Cardiac muscle cell (in vitro differentiated cells and primary cell): ENCODE measurements at regions not wholly inside any gene's neighbourhood (a gene's known extent, or its start where the extent isn't known, plus 50 kb on each side); places are given as distances from the start of the nearest gene placed in this dataset.

Experiments used
- DNase-seq, 2 donors: peaks; one replicate each; pipeline versions ENCODE4 v3.0.0 to v3.0.0-alpha.2; 2010 to 2017; ENCODE audit warnings: low read depth in 1 of 2, low spot score in 1 of 2
- H3K27ac ChIP-seq: fragments of 200-600 bp; sonication (generic); 2 replicates; pipeline ENCODE4 v1.5.1; 2016
- H3K27me3 ChIP-seq: fragments of 200-600 bp; sonication (generic); 2 replicates; pipeline ENCODE4 v1.6.0; 2016; ENCODE audit warnings: control low read depth
- H3K36me3 ChIP-seq: fragments of 200-600 bp; sonication (generic); 2 replicates; pipeline ENCODE4 v1.5.1; 2016; ENCODE audit warnings: control low read depth
- H3K4me1 ChIP-seq: fragments of 200-600 bp; sonication (generic); 2 replicates; pipeline ENCODE4 v1.8.1; 2017; ENCODE audit warnings: low read depth, mild to moderate bottlenecking, mixed run types
- H3K4me3 ChIP-seq: fragments of 200-600 bp; sonication (generic); 2 replicates; pipeline ENCODE4 v1.5.1; 2016; ENCODE audit warnings: mild to moderate bottlenecking
- H3K9me3 ChIP-seq: fragments of 200-600 bp; sonication (generic); 2 replicates; pipeline ENCODE4 v1.5.1; 2017; ENCODE audit warnings: low read depth, mild to moderate bottlenecking, control low read depth
- TF ChIP-seq, protein P1 (sequence below): IDR thresholded peaks from 2 replicates; pipeline ENCODE4 v1.5.1; 2012; ENCODE audit warnings: low read depth, mild to moderate bottlenecking, low read length

DNA sequence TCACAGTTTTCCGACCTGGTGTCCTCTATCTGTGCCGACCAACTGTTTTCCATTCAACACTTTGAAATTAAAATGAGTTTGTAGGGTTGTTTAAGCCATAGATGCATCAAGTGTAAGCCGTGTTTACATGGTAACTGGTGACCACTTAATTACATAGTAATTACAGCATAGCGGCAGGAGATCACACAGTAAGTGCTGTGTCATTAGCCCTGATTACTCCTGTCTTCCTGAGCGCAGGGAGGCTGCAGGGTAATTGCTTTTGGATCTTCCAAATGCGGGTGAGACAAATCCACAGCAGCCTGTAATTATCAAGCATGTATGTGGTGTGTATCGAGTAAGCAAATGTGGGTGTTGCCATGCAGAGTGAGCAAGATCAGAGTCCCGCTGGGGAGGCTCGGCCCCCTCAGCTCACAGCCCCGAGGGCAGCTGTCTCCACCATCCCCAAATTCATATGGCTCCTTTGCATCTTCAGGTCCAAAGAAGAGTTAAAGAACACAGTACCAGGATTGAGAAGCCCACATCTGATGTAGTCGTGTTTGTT lies 71.5 kb upstream of the HDAC4 start:
- no peak for DNase-seq
- TF ChIP-seq, protein P1, sequence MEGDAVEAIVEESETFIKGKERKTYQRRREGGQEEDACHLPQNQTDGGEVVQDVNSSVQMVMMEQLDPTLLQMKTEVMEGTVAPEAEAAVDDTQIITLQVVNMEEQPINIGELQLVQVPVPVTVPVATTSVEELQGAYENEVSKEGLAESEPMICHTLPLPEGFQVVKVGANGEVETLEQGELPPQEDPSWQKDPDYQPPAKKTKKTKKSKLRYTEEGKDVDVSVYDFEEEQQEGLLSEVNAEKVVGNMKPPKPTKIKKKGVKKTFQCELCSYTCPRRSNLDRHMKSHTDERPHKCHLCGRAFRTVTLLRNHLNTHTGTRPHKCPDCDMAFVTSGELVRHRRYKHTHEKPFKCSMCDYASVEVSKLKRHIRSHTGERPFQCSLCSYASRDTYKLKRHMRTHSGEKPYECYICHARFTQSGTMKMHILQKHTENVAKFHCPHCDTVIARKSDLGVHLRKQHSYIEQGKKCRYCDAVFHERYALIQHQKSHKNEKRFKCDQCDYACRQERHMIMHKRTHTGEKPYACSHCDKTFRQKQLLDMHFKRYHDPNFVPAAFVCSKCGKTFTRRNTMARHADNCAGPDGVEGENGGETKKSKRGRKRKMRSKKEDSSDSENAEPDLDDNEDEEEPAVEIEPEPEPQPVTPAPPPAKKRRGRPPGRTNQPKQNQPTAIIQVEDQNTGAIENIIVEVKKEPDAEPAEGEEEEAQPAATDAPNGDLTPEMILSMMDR: no peak
- H3K9me3 ChIP-seq: no peaks in the 10 kb centered on the region
- no peak overlapping the region for H3K27ac ChIP-seq
- no peaks in the 10 kb centered on the region for H3K36me3 ChIP-seq
- no peaks in the 10 kb centered on the region for H3K27me3 ChIP-seq
- H3K4me3 ChIP-seq: no peak overlapping the region
- no peaks in the 10 kb centered on the region for H3K4me1 ChIP-seq

DNA sequence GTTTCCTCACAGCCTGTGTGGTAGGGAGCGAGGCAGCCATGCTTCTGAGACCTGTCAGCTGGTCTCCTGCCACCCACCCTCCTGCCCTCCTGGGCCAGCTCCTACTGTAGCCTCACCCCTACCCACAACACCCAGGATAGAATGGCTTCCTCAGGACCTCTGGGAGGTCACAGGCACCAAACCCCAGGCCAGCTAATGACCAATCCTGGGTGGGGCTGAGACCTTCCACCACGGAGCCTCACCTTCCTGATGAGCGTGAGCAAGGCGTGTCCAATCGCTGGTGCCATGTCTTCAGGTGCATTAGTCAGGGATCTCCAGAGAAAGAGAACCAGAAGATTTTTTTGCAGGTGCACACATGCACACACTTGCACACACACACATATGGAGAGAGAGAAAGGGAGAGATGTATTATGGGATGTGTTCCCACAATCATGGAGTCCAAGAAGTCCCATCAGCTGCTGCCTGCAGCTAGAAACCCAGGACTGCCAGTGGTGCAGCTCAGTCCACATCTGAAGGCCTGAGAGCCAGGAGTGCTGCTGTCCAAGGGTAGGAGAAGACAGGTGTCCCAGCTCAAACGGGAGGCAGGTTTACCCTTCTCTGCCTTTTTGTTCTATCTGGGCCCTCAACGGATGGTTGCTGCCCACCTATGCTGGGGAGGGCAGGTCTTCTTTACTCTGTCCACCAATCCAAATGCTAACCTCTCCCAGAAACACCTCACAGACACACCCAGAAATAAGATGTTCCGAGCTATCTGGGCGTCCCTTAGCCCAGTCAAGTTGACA lies 70.4 kb upstream of the HDAC4 start:
- Histone ChIP-seq H3K4me3 (no peak overlapping the region), H3K9me3 (no peaks in the 10 kb centered on the region), H3K4me1 (no peaks in the 10 kb centered on the region), H3K36me3 (no peaks in the 10 kb centered on the region), H3K27ac (no peak overlapping the region), H3K27me3 (no peaks in the 10 kb centered on the region)
- TF ChIP-seq, protein P1: no peak
- no peak for DNase-seq

DNA sequence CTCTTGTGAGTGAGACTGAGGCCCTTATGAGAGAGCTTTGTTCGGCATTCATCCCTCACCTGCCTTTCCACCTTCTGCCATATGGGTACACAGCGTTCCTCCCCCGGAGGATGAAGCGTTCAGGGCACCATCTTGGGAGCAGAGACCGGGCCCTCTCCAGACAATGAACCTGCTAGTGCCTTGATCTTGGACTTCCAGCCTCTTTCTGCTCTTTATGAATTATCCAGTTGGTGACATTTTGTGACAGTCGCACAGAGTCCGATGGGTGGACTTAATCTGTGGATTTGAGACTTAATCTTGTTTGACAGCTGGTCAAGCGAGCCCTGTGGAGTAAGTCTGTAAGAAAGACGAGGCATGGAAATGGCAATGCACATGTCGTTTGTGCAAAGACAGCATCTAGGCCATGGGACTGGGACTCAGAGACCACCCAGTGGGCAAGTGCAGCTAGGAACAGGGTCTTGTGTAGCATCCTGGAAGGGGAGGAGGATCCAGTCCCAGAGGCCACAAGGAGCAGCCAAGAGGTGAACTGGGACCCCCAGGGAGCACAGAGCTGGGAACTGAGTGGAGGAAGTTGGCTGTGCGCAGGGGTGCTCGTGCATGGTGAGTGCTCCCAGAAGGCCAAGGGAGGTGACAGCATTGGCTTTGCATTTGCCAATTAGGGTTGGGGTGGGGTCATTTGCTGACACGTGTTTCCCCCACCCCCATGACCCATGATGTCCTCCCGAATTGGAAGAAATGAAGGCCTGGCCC lies 69.5 kb upstream of the HDAC4 start:
- no peaks in the 10 kb centered on the region for H3K4me1 ChIP-seq
- TF ChIP-seq, protein P1: no peak
- no peak overlapping the region for H3K27ac ChIP-seq
- no peak overlapping the region for H3K4me3 ChIP-seq
- no peaks in the 10 kb centered on the region for H3K9me3 ChIP-seq
- H3K27me3 ChIP-seq: no peaks in the 10 kb centered on the region
- no peaks in the 10 kb centered on the region for H3K36me3 ChIP-seq
- no peak for DNase-seq

DNA sequence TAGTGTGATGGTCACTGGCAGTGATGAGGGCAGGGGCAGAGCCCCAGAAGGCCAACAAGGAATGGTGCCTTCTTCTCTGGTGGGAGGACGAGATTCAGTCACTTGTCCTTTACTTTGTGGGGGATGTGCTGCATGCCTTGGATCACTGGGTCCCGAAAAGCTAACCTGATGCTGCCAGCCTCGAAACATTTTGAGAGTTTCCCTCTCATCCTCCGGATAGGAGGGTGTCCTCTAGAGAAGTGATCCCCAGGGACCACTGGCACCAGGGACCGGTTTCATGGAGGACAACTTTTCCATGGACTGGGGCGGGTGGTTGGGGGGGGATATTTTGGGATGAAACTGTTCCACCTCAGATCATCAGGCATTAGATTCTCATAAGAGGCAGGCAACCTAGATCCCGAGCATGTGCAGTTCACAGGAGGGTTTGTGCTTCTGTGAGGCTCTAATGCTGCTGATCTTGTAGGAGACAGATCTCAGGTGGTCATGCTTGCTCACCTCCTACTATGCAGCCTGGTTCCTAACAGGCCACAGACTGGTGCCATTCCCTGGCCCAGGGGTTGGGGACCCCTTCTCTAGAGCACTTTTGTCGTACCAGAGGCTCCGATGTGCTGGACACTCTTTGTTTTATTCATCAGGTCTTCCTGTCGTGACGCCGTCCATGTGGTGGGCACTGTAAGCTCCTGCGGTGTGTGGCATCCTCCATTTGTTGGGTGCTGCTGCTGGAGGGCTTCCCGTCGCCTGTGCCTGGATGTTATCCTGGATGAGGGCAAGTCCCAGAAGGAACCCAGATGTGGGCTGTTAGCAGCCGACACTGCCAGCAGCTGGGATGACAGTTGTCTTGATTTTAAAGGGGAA lies 68.5 kb upstream of the HDAC4 start:
- H3K27ac ChIP-seq: no peak overlapping the region
- H3K9me3 ChIP-seq: no peaks in the 10 kb centered on the region
- no peaks in the 10 kb centered on the region for H3K36me3 ChIP-seq
- H3K4me1 ChIP-seq: no peaks in the 10 kb centered on the region
- no peaks in the 10 kb centered on the region for H3K27me3 ChIP-seq
- TF ChIP-seq, protein P1: no peak
- H3K4me3 ChIP-seq: no peak overlapping the region
- DNase-seq: no peak

DNA sequence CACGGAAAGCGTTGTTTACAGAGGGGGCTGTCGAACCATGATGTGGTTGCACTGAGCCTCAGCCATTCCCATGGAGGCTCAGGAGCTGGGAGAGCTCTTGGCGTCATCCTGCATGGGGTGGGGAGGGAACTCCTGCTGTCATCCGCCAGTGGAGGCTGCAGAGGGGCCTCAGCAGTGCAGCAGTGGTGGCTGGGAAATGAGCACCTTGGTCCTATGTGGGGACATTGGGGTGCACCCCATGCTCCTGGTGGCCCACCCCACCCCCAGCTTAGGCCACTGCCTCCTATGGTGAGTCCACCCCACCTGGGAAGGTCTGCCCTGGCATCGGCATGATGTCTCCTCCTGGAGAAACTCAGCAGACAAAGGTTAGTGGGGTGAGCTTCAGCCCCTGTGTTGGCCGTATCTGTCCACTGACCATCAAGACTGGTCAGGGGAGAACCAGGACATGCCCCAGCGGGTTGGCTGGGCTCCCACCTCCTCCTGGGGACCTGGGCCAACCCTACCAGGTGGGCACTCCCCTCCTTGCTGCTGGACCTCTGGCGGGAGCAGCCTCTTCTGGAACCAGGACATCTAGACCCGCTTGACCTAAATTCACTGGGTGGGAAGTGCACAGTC lies 67.8 kb upstream of the HDAC4 start:
- Histone ChIP-seq H3K36me3 (no peaks in the 10 kb centered on the region), H3K4me1 (no peaks in the 10 kb centered on the region), H3K27ac (no peak overlapping the region), H3K4me3 (no peak overlapping the region), H3K27me3 (no peaks in the 10 kb centered on the region), H3K9me3 (no peaks in the 10 kb centered on the region)
- DNase-seq: no peak
- TF ChIP-seq, protein P1: no peak
